B cell (primary cell): ENCODE measurements at regions not wholly inside any gene's neighbourhood (a gene's known extent, or its start where the extent isn't known, plus 50 kb on each side); places are given as distances from the start of the nearest gene placed in this dataset.

Source experiments
- EZH2 ChIP-seq: IDR thresholded peaks from 2 replicates; pipeline ENCODE4 v1.6.1; 2012; ENCODE audit warnings: borderline replicate concordance, low read depth, mild to moderate bottlenecking, moderate library complexity, low read length; ENCODE audit not compliant: insufficient read depth, poor library complexity, severe bottlenecking
- TF ChIP-seq, protein P1 (sequence below): fragments of 200-600 bp; IDR thresholded peaks from one replicate; pipeline ENCODE4 v1.8.0; 2022; ENCODE audit warnings: antibody characterized with exemption, mild to moderate bottlenecking

DNA sequence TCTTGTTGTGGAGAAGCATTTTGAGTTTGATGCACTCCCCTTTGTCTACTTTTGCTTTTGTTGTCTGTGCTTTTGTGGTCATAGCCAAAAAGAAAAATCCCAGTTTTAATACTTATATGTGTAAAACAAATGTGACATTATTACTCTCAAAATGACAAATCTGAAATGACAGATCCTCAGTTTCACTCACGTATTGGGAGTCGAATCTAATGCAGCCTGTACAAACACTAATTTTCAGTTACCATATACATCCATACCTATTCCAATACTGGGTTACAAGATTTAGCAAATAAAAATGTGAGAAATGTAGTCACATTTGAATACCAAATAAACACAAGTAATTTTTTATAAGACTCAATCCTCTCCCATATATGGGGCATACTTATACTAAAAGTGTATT, 148.2 kb upstream of the ZNF516 start:
- TF ChIP-seq, protein P1, sequence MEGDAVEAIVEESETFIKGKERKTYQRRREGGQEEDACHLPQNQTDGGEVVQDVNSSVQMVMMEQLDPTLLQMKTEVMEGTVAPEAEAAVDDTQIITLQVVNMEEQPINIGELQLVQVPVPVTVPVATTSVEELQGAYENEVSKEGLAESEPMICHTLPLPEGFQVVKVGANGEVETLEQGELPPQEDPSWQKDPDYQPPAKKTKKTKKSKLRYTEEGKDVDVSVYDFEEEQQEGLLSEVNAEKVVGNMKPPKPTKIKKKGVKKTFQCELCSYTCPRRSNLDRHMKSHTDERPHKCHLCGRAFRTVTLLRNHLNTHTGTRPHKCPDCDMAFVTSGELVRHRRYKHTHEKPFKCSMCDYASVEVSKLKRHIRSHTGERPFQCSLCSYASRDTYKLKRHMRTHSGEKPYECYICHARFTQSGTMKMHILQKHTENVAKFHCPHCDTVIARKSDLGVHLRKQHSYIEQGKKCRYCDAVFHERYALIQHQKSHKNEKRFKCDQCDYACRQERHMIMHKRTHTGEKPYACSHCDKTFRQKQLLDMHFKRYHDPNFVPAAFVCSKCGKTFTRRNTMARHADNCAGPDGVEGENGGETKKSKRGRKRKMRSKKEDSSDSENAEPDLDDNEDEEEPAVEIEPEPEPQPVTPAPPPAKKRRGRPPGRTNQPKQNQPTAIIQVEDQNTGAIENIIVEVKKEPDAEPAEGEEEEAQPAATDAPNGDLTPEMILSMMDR = no peak
- TF ChIP-seq EZH2 = no peak
